Spleen (tissue), 7 donors: ENCODE measurements at regions not wholly inside any gene's neighbourhood (a gene's known extent, or its start where the extent isn't known, plus 50 kb on each side); places are given as distances from the start of the nearest gene placed in this dataset.

ENCODE experiments used
- CTCF ChIP-seq, 11 experiments: fragments of 200-600 bp in 7 of 11; fragments of 450-650 bp in 4 of 11; sonication (generic) in 4 of 11; IDR thresholded peaks in 8 of 11; conservative IDR thresholded peaks in 3 of 11; 1 replicate in 7 of 11; 2 replicates in 4 of 11; pipeline versions ENCODE4 v1.4.0 to v1.8.0; 2016 to 2021; ENCODE audit warnings: antibody characterized with exemption in 11 of 11, inconsistent platforms in 4 of 11, mild to moderate bottlenecking in 1 of 11
- POLR2A ChIP-seq, 3 donors: fragments of 450-650 bp; IDR thresholded peaks; one replicate each; pipeline ENCODE4 v1.5.1; 2017; ENCODE audit warnings: antibody characterized with exemption in 3 of 3, mild to moderate bottlenecking in 1 of 3
- POLR2AphosphoS5 ChIP-seq, 3 donors: sonication (generic); formaldehyde crosslinking; IDR thresholded peaks; one replicate each; pipeline ENCODE4 v1.5.1; 2017; ENCODE audit warnings: antibody characterized with exemption in 3 of 3
- donor health status: DM: no; HTN: no; CAD: no; lungs with moderate emphysema.
- donor health status: DM: no; HTN: no; CAD: no.
- donor health status: DM: no; HTN: no; CAD: no.

- no peak for TF ChIP-seq CTCF (IDR thresholded peaks at IDR 0.05 in 8 of 11, conservative IDR thresholded peaks at IDR 0.05 in 3 of 11)
- TF ChIP-seq POLR2A (IDR thresholded peaks at IDR 0.05): no peak
- no peak for TF ChIP-seq POLR2AphosphoS5 (IDR thresholded peaks at IDR 0.05)
Measured at GRCh38 chr4:100062921-100063320, 112.8 kb upstream of the H2AZ1 start.
